Colon (tissue), 2 donors: ENCODE measurements at regions not wholly inside any gene's neighbourhood (a gene's known extent, or its start where the extent isn't known, plus 50 kb on each side); places are given as distances from the start of the nearest gene placed in this dataset.
"Not testable (repeated sequence)": the region's sequence is repeated elsewhere in the genome, so short reads cannot be mapped to it uniquely, and the experiment has no call there.

Experiments used
- FAIRE-seq: peaks from 2 replicates; lab custom pipeline; 2012; peaks lifted over from hg19 to GRCh38; lab: Jason Lieb, UNC
- donor health status: control.
- donor health status: control.

DNA sequence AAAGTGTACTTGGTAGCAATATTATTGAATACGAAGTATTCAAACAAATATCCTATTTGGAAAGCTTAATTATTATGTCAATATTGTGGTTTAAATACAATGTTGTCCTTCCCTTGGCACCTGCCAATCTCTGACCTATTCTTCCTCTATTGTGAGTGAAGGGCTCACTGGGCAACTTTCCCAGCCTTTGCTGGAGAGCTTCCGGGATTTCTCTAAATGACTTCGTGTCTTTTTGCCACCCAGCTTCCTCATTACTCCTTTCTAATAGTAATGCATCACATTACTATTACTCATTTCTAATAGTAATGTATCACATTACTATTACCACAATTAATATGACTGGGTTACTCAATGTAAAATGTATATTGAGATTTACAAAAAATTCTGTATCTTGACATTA is 880.6 kb downstream of the BRINP3 start:
- no peak for FAIRE-seq

DNA sequence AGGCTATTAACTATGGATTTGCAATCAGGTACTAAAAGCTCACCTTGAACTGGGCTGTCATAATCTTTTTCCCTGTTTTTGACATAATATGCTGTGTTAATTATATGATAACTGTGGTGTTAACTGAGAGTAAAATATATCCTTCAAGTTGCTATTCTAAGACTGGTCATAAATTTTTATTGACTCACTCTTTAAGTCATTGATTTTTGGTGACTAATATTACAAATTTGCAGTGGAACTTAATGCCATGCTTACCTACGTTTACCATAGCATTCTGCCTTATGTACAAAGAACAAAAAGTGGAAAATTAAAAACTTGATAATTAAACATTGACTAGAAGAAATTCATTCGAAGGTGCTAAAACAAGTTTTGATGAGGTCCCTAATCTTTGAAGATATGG is 872.4 kb downstream of the BRINP3 start:
- FAIRE-seq: no peak

DNA sequence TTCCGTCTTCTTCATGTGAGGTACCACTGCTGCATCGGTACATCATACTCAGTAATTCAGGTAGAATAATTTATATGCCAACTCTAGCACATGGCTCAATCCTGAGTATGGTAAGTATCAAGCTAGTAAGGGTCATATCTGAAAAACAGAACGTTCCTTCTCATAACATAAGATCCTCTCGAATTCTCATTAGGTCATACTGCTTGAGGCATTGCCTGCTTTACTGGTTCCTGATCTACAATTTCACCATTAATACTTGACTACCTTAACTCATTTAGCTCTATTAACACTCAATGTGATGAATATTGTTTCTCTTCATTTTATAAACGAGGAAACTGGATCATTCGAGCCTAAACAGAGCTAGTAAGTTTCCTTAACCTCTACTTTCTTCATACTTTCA is 871.6 kb downstream of the BRINP3 start:
- no peak for FAIRE-seq

DNA sequence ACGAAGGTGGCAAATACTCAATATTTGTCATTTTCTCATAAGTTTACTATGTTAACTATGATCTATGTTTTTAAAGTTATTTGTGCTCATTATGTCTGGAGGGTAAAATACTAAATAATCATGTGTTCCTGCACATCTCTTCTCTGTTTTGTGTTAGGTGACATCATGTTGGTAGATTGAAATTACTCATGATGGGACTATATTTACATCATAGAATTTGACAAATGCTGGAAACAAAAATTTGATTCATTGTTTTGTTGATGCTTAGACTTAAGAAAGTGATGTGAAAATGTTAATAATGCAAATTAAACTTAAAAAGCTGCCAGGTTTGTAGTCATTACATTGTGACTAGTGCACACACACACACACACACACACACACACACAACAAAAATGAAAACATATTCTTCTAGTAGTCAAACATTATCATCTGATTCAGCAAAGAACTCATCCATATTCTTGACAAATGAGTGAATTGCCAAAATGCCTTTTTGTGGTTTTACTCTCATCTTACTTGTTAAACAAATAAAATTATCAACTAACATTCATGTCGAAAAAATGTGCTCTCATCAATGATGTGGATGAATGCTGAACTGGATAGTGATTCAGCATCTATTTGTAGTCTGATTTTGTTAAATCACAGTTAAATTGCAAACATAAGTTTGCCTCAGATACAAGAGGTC is 870.7 kb downstream of the BRINP3 start:
- FAIRE-seq: no peak

GRCh38 chr1:189607477-189608096 is 870.1 kb downstream of the BRINP3 start:
- FAIRE-seq: no peak

- FAIRE-seq: no peak
Measured at GRCh38 chr1:189609167-189609566, 868.5 kb downstream of the BRINP3 start.

DNA sequence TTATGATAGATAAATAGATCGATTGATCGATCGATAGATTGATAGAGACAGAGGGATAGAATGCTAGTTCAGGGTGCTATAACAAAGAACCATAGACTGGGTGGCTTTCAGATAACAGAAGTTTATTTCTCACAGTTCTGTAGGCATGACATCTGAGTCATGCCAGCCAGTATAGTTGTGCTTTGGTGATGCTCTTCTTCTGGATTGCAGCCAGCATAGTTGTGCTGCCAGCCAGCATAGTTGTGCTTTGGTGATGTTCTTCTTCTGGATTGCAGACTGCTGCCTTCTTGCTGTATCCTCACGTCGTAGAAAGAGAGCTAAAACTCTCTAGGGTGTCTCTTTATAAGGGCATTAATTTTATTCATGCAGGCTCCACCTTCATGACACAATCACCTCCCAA is 860.8 kb downstream of the BRINP3 start:
- no peak for FAIRE-seq

DNA sequence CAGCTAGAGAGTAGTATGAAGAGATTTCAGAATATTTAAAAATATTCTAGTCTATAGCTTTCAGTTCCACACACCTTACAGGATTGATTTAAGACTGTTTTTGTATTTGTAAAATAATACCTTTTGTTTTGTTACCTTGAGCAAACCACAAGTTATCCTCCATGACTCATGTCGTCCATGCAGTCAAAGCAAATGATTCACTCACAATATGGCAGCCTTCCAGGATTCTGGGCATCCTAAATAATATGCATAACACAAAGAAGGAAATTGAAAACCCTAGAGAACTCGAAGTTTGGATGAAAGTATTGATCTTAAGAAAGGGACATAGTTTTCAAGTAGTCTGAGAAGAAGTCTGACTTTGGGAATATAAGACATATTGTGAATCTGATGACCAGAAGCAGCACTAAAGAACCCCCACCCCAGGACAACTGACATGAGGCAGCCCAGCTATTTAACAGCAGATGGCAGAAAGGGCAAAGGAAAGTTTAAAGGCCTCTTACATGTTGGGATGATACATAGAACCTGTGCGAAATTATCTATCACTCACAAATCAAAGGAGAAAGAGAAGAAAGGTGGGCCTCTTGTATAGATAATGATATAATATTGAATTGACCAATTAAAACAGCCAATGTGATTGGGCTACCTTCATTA is 857.9 kb downstream of the BRINP3 start:
- FAIRE-seq: no peak

DNA sequence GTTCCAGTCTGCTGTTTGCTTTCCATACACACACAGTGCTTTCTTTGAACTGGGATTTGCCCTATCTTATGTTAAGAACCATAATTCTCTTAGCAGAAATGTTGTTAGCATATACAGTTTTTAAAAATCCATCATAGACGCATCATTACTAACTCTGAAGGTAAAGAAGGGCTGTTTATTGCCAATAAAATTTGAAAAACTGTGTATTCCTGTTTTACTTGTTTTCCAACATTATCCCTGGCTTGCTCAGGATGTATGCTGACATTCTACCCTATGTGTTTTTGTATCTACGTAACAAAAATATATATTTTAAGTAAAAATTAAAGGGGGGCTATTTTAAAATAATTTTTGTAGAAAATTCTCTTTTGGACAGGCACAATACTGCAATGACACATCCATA is 857.2 kb downstream of the BRINP3 start:
- FAIRE-seq: no peak

- no peak for FAIRE-seq
Measured at GRCh38 chr1:189623336-189623735, 854.3 kb downstream of the BRINP3 start.

DNA sequence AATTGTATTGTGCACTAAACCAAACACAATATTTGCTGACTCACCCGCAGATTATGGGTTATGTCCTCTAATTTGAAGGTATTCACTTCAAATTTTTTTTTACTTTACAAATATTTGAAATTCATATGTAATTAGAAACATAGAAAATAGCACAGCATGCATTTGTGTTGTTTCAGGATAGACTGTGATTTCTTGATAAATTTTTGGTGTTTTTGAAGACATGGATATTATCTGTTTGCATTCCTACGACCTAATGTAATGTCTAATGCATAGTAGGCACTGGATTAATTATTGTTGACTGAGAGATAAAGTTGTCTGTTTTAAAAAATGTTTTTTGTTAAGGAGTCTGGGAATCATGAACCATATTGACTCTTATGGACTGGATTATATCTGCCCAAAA is 850.2 kb downstream of the BRINP3 start:
- FAIRE-seq: no peak

DNA sequence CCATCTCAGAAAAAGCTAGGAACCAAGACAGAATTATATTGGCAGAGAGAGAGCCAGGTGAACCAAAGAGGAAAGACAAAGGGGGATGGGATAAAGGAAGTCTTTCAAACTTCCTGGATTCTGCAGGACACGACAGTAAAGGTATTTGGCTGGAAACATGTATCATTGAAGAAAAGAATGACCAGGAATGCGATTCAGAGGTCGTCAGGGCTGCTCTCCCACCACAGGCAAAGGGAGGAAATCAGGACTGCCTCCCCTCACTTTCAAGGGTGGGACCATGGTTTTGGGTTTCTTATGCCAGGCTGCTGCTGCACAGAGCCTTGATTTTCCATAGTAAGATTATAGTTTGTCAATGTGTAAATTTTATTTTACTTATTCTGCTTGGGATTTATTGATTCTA is 848.8 kb downstream of the BRINP3 start:
- FAIRE-seq: no peak

GRCh38 chr1:189633658-189634057 is 844.0 kb downstream of the BRINP3 start:
- no peak for FAIRE-seq

- no peak for FAIRE-seq
Measured at GRCh38 chr1:189637041-189637440, 840.6 kb downstream of the BRINP3 start.

- FAIRE-seq: not testable (repeated sequence)
Measured at GRCh38 chr1:189644156-189644555, 833.5 kb downstream of the BRINP3 start.

DNA sequence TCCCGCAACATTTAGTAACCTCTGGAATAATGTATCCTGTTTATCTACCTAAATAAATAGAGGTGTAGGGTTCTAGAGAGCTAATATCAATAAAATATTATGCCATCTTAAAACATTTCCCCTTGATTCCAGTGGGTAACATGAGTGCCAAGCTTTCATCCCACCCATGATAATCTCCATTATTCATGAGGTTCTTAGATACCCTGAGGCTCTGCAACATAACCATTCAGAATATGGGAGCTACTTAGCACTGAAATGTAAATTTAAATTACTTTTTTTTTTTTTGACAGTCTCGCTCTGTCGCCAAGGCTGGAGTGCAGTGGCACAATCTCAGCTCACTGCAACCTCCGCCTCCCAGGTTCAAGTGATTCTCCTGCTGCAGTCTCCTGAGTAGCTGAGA is 832.7 kb downstream of the BRINP3 start:
- FAIRE-seq: no peak

DNA sequence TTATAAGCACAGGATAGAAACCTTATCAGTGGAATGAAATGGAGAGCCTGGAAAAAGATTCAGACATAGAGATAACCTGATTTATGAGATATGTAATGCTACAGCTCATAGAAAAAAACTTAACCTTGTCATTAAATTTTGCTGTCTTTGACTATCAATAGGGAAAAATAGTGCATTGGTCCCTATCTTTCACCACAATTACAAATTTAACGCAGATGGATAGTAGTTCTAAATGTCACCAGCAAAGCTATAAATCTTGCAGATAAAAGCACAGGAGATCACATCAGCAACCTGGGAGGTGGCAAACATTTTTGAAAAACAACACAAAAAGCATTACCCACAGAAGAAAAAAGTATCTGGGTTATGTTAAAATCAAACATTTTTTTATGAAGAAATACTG is 831.6 kb downstream of the BRINP3 start:
- no peak for FAIRE-seq

DNA sequence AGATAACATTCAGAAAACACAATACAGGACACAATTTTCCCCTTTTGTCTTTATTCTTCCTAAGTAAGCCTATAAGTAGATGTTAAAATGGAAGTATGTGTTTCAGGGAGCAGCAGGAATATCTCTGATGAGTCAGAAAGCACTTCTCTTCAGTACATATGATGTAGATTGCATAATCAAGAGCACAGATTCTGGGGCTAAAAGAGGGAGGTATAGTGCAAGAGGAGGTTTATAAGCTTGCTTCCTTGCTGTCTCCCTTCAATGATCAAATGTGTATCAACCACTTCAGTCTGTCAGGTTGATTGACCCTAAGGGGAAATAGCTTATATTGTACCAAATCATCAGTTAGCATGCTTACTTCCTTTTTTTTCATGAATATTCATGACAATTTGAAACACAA is 822.8 kb downstream of the BRINP3 start:
- no peak for FAIRE-seq

DNA sequence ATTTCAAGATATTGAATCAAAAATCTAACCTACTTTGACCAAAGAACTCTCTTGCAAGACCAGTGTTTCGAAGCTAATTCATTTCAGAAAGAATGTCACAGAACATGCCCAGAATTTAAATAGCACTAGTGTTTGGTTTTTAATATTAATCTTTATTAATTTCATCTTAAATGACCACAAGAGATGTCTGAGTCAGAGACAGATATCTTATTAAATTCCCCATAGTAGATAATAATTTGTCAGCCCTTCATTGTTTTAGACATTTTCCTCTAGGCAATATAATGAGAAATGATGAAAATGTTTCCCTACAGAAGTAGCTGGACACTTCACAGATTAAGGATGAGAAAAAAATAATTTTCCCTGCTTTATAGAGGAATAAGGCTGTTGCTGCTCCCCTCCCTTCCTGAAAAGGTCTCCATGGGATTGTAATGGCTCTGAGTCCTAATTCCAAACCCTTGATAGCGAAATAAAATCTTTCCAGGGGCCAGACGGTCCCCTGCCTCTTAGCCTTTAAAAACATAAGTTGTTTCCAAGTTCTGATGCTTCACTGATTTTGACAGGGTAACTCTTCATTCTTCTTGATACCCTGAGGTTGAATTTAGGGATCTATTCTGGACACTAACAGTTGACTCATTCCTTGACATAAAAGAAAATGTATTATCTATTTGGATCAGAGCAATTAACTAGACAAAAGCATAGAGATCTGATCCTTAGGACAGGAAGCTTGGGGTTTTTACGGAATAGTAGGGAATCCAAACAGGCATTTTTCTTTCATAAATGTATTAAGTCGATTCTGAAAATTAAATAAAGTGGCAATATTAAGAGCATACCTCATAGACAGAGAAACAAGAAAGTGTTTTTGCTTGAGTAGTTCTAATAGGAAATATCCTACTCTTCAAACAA is 820.8 kb downstream of the BRINP3 start:
- no peak for FAIRE-seq

GRCh38 chr1:189657715-189658114 is 819.9 kb downstream of the BRINP3 start:
- FAIRE-seq: no peak

DNA sequence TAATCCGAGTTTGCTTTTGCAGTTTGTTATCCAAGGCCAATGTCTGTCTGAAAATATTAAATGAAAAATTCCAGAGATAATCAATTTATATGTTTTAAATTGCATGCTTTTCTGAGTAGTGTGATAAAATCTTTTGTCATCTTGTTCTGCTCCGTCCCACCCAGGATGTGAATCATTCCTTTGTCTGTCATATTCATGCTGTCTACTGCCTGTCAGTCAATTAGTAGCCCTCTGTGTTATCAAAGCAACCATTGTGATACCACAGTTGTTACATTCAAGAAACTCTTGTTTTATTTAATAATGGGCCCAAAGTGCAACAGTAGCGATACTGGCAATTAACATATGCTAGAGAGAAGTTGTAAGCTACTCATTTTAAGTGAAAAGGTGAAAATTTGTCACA is 819.3 kb downstream of the BRINP3 start:
- no peak for FAIRE-seq

- no peak for FAIRE-seq
Measured at GRCh38 chr1:189659731-189660130, 817.9 kb downstream of the BRINP3 start.

DNA sequence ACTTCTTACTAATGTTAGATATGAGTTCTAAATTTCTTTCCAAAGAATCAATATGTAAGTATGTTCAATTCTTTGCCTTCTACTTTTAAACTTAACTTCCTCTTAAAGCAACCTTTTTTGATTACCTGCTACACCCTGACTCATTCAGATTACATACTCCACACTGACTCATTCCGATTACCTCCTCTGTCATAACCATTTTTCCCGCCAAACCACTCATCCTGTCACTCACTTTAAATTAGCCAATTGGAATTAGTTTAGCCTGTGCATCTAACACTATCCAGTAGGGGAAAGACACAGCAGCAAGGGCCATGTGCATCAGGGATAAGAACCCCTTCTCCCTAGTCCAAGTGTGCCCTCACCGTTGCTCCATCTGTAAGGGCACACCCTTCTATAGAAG is 815.5 kb downstream of the BRINP3 start:
- no peak for FAIRE-seq
